ENCODE measurements at regions not wholly inside any gene's neighbourhood (a gene's known extent, or its start where the extent isn't known, plus 50 kb on each side); places are given as distances from the start of the nearest gene placed in this dataset.

- Histone ChIP-seq H3K36me3 (ENCODE audit: control insufficient read depth, insufficient read depth, low read length) (no peaks in the 10 kb centered on the region), H2AFZ (ENCODE audit: low read depth, low read length) (no peak overlapping the region), H3K4me3 (no peak overlapping the region), H3K4me2 (ENCODE audit: insufficient read depth, low read length) (no peak overlapping the region), H3K9ac (ENCODE audit: insufficient read depth in 1 of 2, low read depth in 2 of 2, low read length in 2 of 2) (no peak overlapping the region), H3K79me2 (ENCODE audit: control insufficient read depth, insufficient read depth, low read length) (no peaks in the 10 kb centered on the region), H3K9me3 (replicated peaks; ENCODE audit: control insufficient read depth, insufficient read depth, low read depth, low read length) (no peaks in the 10 kb centered on the region), H4K20me1 (replicated peaks; ENCODE audit: control insufficient read depth, insufficient read depth, low read length) (peaks cover 4% of the 10 kb centered on the region; the same call in 1 of the 2 replicates), H3K4me1 (replicated peaks in 1 of 2; ENCODE audit: control insufficient read depth in 2 of 2, insufficient read depth in 2 of 2, low read length in 2 of 2) (no peaks in the 10 kb centered on the region), H3K27ac (ENCODE audit: extremely low read depth, low read depth, low read length) (no peak overlapping the region), H3K27me3 (ENCODE audit: control insufficient read depth in 2 of 2, insufficient read depth in 2 of 2, low read length in 2 of 2) (peaks cover 20 to 56% of the 10 kb centered on the region in 2 experiments; a peak in 4 of 5 replicates), H3K9me1 (ENCODE audit: control insufficient read depth, insufficient read depth, low read length) (no peaks in the 10 kb centered on the region)
- intact Hi-C loops (cut with micrococcal nuclease): no loop called here
- no TSS peak for BruUV-seq (replicated peaks)
- POLR2A ChIA-PET: no interaction called here
- CTCF ChIA-PET (ENCODE audit: low intra/inter-chr PET ratio): no interaction called here
- TF ChIP-seq SREBF1 (IDR thresholded peaks at IDR 0.05; ENCODE audit: borderline replicate concordance, low read depth, low read length) (no peak), SPI1 (IDR thresholded peaks at IDR 0.05; ENCODE audit: borderline replicate concordance, low read depth, low read length) (peak; percentile 43; the same call in 1 of the 2 replicates), EHMT2 (IDR thresholded peaks at IDR 0.05) (no peak), ZNF507 (tag; conservative IDR thresholded peaks at IDR 0.05) (no peak), ZKSCAN3 (CRISPR knock-in tag; IDR thresholded peaks at IDR 0.05) (no peak)
- FAIRE-seq (no peak), DNase-seq (ENCODE audit: extremely low read depth in 1 of 4, low spot score in 3 of 4) (no peak), ATAC-seq (no peak)
- 2% methylated on average over 12 of the region's 12 CpGs for WGBS (ENCODE audit: insufficient coverage, low coverage, missing lambda C conversion rate)
- in situ Hi-C loops (cut with MboI): no loop called here
Observed at GRCh38 chr11:70641369-70641768, 243.0 kb downstream of the CTTN start.

DNA sequence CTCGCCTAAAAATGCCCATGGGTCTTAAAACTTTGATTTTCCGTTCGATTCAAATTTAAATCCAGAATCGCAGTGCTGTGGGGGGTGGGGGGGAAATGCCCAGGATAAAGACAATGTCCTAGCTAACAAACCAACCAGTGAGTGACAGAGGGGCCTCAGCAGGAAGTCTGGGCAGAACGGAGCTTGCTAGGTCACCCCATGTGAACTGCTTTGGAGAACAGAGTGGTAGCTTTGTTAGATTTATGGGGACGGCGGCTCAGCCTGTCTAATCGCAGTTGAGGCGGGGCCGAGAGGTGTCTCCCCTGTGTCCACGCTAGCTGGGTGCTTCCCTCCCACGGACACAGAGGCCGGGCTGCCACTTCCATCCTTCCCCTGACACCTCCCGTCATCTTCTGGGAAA, 243.9 kb downstream of the CTTN start:
- Histone ChIP-seq H2AFZ (ENCODE audit: low read depth, low read length) (no peak overlapping the region), H3K4me1 (replicated peaks in 1 of 2; ENCODE audit: control insufficient read depth in 2 of 2, insufficient read depth in 2 of 2, low read length in 2 of 2) (no peaks in the 10 kb centered on the region), H3K27ac (ENCODE audit: extremely low read depth, low read depth, low read length) (no peak overlapping the region), H3K9me3 (replicated peaks; ENCODE audit: control insufficient read depth, insufficient read depth, low read depth, low read length) (no peaks in the 10 kb centered on the region), H3K4me3 (no peak overlapping the region), H3K27me3 (ENCODE audit: control insufficient read depth in 2 of 2, insufficient read depth in 2 of 2, low read length in 2 of 2) (peaks cover 20 to 51% of the 10 kb centered on the region in 2 experiments; a peak in 4 of 5 replicates), H3K4me2 (ENCODE audit: insufficient read depth, low read length) (no peak overlapping the region), H4K20me1 (replicated peaks; ENCODE audit: control insufficient read depth, insufficient read depth, low read length) (peaks cover 4% of the 10 kb centered on the region; the same call in 1 of the 2 replicates), H3K9ac (ENCODE audit: insufficient read depth in 1 of 2, low read depth in 2 of 2, low read length in 2 of 2) (no peak overlapping the region), H3K36me3 (ENCODE audit: control insufficient read depth, insufficient read depth, low read length) (no peaks in the 10 kb centered on the region), H3K9me1 (ENCODE audit: control insufficient read depth, insufficient read depth, low read length) (no peaks in the 10 kb centered on the region), H3K79me2 (ENCODE audit: control insufficient read depth, insufficient read depth, low read length) (no peaks in the 10 kb centered on the region)
- ChIA-PET POLR2A (no interaction called here), CTCF (ENCODE audit: low intra/inter-chr PET ratio) (no interaction called here)
- WGBS (ENCODE audit: insufficient coverage, low coverage, missing lambda C conversion rate): under 1% methylated on average over 13 of the region's 14 CpGs
- FAIRE-seq (no peak), DNase-seq (ENCODE audit: extremely low read depth in 1 of 4, low spot score in 3 of 4) (no peak), ATAC-seq (no peak)
- intact Hi-C loops (cut with micrococcal nuclease) (no loop called here), in situ Hi-C loops (cut with MboI) (no loop called here)
- TF ChIP-seq OTX1 (CRISPR knock-in tag; IDR thresholded peaks at IDR 0.05) (no peak), SAFB (IDR thresholded peaks at IDR 0.05; ENCODE audit: borderline replicate concordance, low read depth, low read length) (no peak), NFIC (IDR thresholded peaks at IDR 0.05) (no peak), NCOA6 (IDR thresholded peaks at IDR 0.05) (no peak)
- BruUV-seq (replicated peaks): no TSS peak

Data from K562 (cell line).